NCI-H2029 (cell line): ENCODE measurements at regions not wholly inside any gene's neighbourhood (a gene's known extent, or its start where the extent isn't known, plus 50 kb on each side); places are given as distances from the start of the nearest gene placed in this dataset.
"Not testable (repeated sequence)": the region's sequence is repeated elsewhere in the genome, so short reads cannot be mapped to it uniquely, and the experiment has no call there.

Experiments used
- DNase-seq: peaks from one replicate; lab custom pipeline; 2025; lab: John Stamatoyannopoulos, UW

DNA sequence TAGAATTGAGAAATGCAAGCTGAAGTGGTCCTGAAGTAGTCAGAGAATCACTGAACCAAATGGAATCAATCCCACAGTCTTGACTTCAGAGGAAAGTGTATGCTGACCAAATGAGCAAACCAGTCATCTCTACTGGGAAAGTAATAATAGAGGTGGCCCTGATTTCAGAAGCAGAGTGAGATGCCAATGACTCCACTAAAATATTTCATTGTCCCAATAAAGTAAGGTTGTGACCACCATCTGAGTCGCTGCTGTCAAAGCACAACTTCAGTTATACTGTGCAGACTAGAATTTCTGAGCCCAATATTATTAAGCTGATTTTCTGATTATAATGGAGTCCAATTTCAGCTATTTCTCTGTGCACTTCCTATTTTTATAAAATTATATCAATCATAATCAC is 334.4 kb upstream of the THBS1 start:
- DNase-seq, result no peak

DNA sequence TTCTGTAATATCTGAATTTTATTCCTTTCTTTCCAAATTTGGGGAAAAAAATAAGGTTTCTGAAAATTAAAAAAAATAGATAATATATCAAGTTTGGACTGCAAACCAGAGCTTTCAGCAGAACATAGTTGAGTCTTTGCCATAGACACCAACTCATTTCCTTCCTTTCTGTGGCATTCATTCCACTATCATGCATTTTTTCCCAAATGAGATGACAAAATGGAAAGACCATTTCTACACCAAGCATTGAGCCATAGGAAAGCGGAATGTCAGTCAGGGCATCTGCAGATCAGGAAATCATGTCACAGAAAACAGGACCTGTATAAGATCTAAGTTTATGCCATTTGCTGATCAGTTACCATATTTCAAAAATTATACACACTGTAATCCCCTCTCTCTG is 333.3 kb upstream of the THBS1 start:
- DNase-seq, result no peak

DNA sequence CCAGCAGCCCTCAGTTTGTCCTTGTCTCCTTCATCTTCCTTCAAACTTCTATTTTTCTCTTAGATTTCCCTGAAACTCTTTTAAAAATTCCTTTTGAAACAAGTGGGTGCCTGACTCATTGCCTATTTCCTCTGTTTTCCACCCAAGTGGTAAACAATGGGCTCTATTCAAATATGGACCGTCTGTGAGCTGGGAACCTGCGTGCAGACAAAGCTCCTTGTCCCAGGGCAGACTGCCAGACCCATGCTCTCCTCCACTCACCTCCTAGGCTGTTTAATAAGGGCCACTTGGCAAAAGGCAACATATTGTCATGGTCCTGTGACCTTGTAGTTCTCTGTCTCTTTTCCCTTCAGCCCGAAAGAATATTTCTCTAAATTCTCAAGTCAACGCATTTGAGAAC is 332.7 kb upstream of the THBS1 start:
- DNase-seq, result peak; percentile 15

DNA sequence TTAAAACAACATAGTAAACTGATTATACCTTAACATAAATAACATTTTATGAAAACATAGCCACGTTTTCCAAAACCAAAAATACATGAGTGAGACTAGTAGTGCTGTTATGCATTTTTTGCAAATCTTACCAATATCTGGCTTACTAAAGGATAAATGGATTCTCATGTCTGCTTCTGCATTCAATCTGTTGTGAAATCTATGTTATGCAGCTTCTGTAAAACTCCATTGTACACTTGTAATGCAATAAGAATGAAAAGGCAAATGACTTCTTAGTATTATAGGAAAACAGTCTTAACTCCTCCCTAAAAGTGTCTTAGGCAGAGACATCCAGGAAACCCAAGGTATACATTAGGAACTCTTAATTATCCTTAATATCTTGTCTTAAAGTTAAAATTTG is 330.9 kb upstream of the THBS1 start:
- no peak for DNase-seq

DNA sequence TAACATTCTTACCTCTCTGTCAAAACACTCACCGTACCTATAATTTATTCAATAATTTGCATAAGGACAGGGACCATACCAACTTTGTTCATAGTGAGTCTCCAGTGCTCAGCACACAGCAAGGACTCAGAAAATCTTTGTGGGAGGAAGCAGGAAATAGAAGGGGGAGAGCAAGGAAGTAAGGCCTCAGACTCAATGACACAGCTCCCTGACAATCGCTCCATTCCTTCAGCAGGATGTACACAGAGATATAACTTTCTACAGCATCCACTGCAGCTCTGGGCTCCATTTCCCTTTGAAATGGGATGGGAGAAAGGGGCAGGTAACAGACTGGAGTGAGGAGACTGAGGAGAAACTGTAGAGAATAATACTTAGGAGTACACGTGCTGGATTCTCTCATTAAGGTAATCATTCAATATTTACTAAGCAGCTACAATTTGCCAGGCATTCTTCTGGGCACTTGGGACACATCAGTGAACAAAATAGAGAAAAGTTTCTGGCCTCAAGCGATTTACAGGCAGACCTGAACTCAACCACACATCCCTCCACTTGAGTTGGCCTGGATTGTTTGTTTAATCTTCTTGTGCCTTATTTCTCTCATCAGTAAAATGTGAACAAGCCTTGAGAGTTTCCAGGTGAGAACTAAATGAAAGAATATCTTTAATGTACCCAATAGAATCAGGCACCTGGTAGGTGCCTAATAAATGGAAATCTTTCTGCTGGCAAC is 330.3 kb upstream of the THBS1 start:
- no peak for DNase-seq

DNA sequence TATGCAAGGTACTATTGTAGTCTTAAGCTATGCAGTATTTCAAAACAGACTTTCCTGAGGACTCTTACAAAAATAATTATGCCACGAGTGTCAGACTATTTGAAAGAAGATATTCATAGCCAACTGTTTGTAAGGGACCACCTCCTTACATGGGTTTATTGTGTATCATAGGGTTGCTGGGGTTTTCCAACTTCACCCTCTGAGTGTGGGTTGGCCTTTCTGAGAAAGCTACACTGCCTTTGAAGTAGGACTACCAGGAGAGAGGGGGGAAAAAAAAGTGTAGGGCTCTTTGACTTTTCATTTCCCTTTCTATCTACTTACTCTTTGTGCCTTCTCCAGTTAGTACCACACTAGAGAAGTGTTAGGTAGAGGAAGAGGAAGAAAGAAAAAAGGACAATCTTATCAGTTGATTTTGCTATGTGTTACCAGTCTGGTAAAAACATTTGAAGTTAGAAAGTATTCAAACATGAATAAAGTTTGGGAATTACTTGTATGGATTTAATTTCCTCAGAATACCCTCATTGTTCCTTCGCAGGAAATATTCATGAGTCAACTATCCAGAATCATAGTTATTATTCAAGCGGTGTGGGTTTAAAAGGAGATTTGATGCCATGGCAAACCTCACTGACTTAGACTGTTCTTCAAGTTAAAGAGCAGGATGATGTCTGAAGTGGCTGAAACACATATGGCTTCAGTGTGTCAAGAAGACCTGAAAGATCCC is 329.3 kb upstream of the THBS1 start:
- no peak for DNase-seq

DNA sequence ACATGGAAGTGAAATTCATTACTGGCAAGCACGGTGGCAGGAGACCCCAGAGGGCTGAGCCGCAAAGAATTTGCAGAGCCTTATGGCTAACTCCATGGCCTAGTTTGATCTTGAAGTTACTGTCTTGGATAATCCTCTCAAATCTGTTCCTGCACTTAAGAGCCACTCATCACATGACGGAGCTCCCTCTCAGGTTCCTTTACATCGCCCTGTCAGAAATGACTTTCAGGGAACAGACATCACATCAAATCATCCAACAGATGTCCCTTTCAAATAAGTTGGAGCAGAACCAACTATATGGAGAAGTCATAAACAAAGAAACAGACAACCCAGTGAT is 328.8 kb upstream of the THBS1 start:
- no peak for DNase-seq

DNA sequence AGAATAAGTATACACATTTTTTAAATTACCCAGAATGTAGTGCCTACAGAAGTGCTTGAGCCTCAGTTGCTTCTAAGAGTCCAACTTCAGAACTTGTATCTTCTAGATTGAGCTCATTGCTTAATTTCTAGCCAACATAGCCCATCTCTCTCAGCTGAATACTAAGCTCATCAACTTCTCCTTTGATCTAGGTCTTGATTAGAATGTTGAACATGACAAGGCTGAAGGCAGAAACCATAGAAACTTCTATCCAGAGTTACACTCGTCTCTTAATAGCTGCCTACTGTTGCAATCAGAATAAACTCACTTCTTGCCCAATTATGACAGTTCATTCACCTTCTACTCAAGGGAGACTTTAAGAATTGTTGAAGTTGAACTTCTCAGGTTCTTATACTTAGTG is 327.3 kb upstream of the THBS1 start:
- DNase-seq, result no peak

DNA sequence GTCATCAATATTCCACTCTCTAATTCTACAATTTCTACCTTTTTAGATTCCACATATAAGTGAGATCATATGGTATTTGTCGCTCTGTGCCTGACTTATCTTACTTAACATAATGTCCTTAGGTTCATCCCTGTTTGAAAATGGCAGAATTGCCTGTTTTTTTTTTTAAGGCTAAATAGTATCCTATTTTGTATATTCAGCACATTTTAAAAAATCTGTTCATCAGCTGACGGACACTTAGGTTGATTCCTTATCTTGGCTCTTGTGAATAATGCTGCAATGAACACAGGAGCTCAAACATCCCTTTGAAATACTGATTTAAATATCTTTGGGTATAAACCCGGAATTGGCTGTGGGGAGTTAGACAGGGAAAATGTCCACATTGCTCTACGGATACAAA is 326.7 kb upstream of the THBS1 start:
- DNase-seq, result no peak

DNA sequence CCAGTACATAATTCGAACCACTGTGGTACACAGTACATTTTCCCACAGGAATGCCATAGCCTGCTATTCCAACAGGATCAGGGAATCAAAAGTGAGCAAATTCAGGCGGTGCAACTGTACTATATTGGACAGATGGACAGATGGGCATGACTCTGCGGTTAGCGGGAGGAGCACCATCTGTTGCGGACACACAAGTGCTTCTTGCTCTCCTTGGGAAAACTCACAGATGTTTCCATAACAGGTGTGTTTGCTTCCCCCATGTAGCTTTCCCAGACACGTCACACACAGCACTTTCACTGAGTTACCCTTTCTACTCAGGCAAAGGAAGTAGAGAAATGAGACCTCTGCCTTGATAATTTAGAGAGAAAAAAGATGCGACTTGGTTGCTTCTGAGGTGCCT is 325.1 kb upstream of the THBS1 start:
- DNase-seq, result no peak

DNA sequence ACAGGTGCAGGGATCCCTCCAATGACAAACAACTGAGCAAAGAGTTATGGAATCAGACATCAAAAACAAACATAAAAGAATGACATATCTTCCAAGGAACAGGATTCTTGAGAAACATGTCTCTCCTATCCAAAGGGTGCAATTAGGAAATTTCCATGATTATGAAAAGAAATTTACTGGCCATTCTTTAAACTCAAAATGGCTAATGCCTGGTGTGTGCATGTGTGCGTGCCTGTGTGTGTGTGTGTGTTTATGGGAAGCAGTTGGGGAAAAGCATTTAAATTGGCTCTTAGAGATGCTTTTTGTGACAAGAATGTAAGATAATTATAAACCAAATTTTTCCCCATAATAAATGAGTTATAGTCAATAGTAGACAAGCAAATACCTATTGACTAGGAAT is 320.5 kb upstream of the THBS1 start:
- DNase-seq, result no peak

DNA sequence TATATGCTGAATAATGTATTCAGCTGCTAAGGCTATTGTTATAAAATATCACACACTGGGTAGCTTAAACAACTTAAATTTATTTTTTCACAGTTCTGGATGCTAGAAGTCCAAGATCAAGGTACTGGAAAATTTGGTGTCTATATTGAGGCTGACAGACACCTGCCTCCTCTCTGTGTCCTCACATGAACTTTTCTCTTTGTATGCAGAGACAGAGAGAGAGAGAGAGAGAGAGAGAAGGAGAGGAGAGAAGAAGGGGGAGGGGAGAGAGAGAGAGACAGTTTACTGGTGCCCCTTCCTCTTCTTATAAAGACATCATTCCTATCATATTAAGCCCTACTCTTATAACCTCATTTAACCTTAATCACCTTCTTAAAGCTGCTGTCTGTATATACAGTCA is 320.1 kb upstream of the THBS1 start:
- DNase-seq, result no peak

DNA sequence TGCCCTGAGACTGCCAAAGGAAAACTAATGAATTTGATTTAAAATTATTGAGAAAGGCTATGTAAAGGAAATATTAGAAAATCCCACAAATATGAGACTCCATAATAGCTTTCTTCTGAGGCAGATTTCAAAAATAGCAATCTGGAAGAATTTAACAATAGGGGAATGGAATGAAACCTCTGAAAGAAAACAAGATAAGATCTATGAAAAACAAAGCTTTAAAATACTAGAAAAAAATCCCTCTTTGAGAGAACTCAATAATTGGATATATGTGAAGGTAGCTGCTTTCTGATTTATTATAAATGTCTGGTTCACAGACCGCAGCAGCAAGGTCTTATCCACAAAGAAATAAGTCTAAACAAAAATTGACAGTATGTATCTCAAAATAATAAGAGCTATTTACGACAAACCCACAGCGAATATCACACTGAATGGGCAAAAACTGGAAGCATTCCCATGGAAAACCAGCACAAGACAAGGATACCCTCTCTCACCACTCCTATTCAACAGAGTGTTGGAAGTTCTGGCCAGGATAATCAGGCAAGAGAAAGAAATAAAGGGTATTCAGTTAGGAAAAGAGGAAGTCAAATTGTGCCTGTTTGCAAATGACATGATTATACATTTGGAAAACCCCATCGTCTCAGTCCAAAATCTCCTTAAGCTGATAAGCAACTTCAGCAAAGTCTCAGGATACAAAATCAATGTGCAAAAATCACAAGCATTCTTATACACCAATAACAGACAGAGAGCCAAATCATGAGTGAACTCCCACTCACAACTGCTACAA is 319.3 kb upstream of the THBS1 start:
- not testable (repeated sequence) for DNase-seq

DNA sequence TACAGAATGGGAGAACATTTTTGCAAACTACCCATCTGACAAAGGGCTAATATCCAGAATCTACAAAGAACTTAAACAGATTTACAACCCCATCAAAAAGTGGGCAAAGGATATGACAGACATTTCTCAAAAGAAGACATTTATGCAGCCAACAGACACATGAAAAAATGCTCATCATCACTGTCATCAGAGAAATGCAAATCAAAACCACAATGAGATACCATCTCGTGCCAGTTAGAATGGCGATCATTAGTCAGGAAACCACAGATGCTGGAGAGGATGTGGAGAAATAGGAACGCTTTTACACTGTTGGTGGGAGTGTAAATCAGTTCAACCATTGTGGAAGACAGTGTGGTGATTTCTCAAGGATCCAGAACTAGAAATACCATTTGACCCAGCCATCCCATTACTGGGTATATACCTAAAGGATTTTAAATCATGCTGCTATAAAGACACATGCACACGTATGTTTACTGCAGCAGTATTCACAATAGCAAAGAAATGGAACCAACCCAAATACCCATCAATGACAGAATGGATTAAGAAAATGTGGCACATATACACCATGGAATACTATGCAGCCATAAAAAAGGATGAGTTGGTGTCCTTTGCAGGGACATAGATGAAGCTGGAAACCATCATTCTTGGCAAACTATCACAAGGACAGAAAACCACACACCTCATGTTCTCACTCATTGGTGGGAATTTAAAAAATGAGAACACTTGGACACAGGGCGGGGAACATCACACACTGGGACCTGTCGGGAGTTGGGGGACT is 317.7 kb upstream of the THBS1 start:
- not testable (repeated sequence) for DNase-seq

DNA sequence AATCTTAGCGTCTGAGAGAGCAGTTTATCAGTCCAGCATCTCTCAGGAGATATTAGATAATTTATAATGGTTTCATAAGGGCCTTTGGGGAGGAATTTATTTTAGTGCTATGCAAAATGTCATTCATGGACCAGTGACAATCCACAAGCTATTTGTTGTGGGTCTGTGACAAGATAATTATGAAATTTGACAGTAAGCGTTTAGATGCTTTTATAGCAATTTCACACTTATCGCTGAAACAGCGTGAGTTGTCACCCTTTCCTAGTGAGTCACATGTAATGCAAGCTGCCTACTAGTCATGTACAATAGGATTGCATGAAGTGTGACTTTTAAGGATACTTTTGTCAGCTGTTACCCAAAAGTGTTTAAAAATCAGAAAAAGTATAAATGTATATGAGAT is 315.6 kb upstream of the THBS1 start:
- no peak for DNase-seq

DNA sequence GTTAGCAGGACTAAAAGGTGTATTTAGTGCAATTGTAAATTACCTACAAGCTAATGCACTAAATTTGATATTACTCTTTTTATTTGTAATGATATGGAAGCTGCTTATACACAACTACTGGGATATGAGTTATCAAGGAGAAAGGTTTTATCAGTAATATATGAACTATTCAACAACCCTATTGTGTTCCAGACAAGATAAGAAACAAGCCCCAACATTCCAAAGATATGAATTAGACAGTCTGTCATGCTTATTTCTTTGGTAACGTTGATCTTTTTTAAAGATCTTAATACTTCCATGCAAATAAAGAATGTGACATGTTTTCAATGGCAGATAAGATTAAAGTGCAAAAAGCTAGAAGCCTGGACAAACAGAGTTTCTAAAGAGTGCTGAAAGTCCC is 314.0 kb upstream of the THBS1 start:
- DNase-seq, result no peak

DNA sequence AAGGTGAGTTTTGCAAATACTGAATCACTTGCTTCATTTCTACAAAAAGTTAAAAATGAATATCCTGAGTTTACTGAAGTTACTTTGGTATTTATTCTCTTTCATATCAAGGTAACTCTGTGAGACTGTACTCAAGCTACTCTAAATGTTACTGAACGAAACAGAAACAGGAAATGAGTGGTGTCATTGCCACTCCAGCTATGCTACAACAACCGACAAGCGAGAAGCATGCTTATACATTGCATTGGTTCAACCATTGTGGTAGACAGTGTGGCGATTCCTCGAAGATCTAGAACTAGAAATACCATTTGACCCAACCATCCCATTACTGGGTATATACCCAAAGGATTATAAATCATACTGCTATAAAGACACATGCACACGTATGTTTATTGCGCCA is 313.2 kb upstream of the THBS1 start:
- no peak for DNase-seq

DNA sequence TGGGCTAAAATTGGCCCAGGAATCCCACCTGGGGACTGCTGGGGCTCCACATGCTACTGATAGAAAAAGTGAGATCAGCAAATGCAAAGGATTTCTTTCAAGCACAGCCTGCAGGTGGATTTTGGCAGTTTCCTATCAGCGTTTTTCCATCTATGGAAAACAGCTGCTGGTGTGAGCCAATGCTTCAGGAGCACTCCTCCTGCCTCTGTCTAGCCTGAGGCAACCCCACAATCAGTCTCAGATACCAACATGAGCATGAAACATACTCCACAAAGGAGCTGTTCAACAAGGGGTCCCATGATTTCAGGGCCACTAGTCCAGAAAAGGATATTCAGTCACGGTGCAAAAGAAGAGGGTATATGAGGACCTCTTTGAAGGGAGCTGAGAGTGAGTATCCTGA is 311.5 kb upstream of the THBS1 start:
- DNase-seq, result no peak

DNA sequence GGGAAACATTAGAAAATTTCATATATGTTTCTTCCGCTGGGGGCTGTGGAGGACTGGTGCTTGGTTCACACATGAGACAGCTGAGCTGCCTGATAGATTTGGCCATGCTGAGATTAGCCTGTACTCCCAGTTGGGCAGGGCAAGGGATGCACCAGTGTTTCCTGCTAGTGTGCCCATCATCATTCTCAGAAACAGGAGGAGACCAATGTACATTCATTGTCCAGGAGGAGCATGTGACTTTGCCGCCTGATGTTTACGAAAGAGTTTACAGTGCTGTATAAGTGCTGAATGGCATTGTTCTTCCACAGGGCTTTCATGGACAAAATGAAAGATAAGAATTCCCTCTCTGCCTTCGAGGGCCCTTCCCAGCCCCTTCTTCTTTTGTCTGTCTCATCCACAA is 311.1 kb upstream of the THBS1 start:
- no peak for DNase-seq

DNA sequence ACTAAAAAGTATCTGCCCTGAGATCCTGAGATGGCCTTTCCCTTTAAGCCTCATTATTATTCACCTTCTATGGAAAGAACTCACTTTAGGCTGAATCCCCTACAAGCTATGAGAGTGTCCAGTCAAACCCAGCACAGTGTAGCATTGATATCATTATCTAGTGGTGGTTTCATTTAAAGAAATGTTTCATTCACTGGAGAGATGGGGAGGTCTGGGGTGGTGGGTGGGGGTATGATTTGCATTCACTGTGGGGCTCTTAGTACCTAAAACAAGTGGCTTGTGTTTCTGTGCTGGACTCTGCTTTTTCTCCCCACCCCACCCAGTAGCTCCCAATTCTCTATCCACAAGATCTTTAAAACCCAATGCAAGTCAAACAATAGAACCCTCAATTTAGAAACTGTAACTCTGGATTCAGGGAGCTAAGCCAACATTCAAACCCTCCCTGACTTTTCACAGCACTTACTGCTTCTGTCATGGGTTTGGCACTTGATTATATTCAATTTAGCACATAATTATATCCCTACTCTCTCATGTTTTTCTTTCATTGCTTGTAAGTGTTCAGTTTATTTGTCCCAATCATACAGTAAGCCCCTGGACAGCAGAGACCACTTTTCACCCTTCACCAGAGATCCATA is 310.5 kb upstream of the THBS1 start:
- DNase-seq, result no peak

DNA sequence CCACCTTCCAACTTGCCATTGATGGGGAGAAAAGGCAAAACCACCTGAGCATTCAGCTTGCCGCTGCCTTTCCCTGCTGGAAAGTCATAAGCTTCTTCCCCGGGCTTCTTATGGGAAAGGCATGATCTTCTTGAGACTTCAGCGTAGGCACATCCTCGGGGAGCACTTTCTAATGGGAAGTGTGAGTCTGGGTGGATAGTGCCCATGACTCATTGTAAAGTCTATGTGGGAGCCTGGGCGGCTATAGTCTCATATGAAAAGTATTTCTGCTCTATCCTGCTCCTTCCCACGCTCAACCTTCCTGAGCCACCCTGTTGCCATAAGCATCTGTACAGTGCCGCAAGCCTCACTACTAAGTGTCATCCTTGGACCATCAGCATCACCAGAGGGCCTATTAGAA is 309.9 kb upstream of the THBS1 start:
- no peak for DNase-seq

DNA sequence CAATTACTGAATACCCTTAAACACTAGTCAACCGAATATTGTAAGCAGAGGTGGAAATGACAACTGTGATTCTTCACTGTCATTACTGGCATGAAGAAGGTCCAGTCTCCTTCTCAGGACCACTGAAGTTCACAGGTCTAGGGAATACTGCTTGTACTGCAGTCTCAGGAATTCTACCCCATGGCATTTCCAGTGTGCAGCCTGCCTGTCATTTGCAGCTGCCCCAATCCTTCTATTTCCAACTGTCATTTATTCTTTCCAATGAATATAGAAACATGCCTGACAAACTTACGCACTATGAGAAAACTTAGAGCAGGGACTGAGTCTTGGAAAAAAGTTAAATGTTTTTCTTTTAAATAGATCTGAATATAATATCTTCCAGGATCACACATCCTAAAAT is 308.0 kb upstream of the THBS1 start:
- DNase-seq, result no peak
